HEK293T (cell line): ENCODE measurements at regions not wholly inside any gene's neighbourhood (a gene's known extent, or its start where the extent isn't known, plus 50 kb on each side); places are given as distances from the start of the nearest gene placed in this dataset.

ENCODE experiments used
- ARNT ChIP-seq: fragments of 450-650 bp; IDR thresholded peaks from 2 replicates; pipeline ENCODE4 v1.6.1; 2017; ENCODE audit warnings: mild to moderate bottlenecking
- BHLHE40 ChIP-seq: fragments of 450-650 bp; IDR thresholded peaks from 2 replicates; pipeline ENCODE4 v1.6.1; 2016; ENCODE audit warnings: mild to moderate bottlenecking, moderate library complexity, borderline replicate concordance
- CTBP1 ChIP-seq: fragments of 450-650 bp; IDR thresholded peaks from 2 replicates; pipeline ENCODE4 v1.6.1; 2016; ENCODE audit warnings: borderline replicate concordance
- ELF4 ChIP-seq: fragments of 450-650 bp; IDR thresholded peaks from 2 replicates; pipeline ENCODE4 v1.6.1; 2017; ENCODE audit warnings: antibody characterized with exemption
- FOXA1 ChIP-seq: fragments of 450-650 bp; IDR thresholded peaks from 2 replicates; pipeline ENCODE4 v1.6.1; 2016; ENCODE audit warnings: mild to moderate bottlenecking
- FOXK2 ChIP-seq: fragments of 450-650 bp; IDR thresholded peaks from 2 replicates; pipeline ENCODE4 v1.6.1; 2016; ENCODE audit warnings: mild to moderate bottlenecking
- FOXM1 ChIP-seq: fragments of 450-650 bp; IDR thresholded peaks from 2 replicates; pipeline ENCODE4 v1.6.1; 2017; ENCODE audit warnings: mild to moderate bottlenecking, borderline replicate concordance
- HDGF ChIP-seq: fragments of 450-650 bp; IDR thresholded peaks from 2 replicates; pipeline ENCODE4 v1.6.1; 2017; ENCODE audit warnings: antibody characterized with exemption, borderline replicate concordance
- L3MBTL2 ChIP-seq: fragments of 450-650 bp; conservative IDR thresholded peaks from 2 replicates; pipeline ENCODE4 v1.6.1; 2016; ENCODE audit warnings: mild to moderate bottlenecking
- PKNOX1 ChIP-seq: fragments of 450-650 bp; IDR thresholded peaks from 2 replicates; pipeline ENCODE4 v1.6.1; 2016
- SP1 ChIP-seq: fragments of 450-650 bp; IDR thresholded peaks from 2 replicates; pipeline ENCODE4 v1.6.1; 2017
- TARDBP ChIP-seq: fragments of 450-650 bp; IDR thresholded peaks from 2 replicates; pipeline ENCODE4 v1.6.1; 2016
- ZNF384 ChIP-seq: fragments of 450-650 bp; IDR thresholded peaks from 2 replicates; pipeline ENCODE4 v1.6.1; 2016

GRCh38 chr11:116077092-116077491 lies 572.9 kb upstream of the CADM1 start:
- TF ChIP-seq SP1 = no peak
- TF ChIP-seq ZNF384 = no peak
- no peak for TF ChIP-seq FOXA1
- no peak for TF ChIP-seq CTBP1
- TF ChIP-seq ELF4 = no peak
- no peak for TF ChIP-seq FOXK2
- TF ChIP-seq TARDBP = no peak
- no peak for TF ChIP-seq ARNT
- no peak for TF ChIP-seq L3MBTL2
- TF ChIP-seq BHLHE40 = no peak
- TF ChIP-seq PKNOX1 = no peak
- TF ChIP-seq HDGF = no peak
- no peak for TF ChIP-seq FOXM1
